Endothelial cell of umbilical vein (primary cell): ENCODE measurements at regions not wholly inside any gene's neighbourhood (a gene's known extent, or its start where the extent isn't known, plus 50 kb on each side); places are given as distances from the start of the nearest gene placed in this dataset.

Source experiments
- BruUV-seq: library from RNA; stranded (reverse); fragments of 400-500 nt; replicated peaks from 2 replicates; lab custom pipeline; 2021; lab: Mats Ljungman, UMichigan
- CTCF ChIA-PET: fragments of 300-600, 350-600 bp; sonication (Branson Sonifier 250); formaldehyde crosslinking; loops from one replicate; lab custom pipeline; 2021; ENCODE audit warnings: antibody characterized with exemption, inconsistent platforms; lab: Charles Lee
- POLR2A ChIA-PET: fragments of 300-600, 350-600 bp; sonication (Branson Sonifier 250); formaldehyde crosslinking; loops from one replicate; lab custom pipeline; 2021; ENCODE audit warnings: antibody characterized with exemption, inconsistent platforms; lab: Charles Lee
- DNase-seq: peaks from one replicate; pipeline ENCODE4 v3.0.0-alpha.2; 2011; ENCODE audit warnings: low read depth, low spot score
- FAIRE-seq: peaks from 2 replicates; lab custom pipeline; 2011; peaks lifted over from hg19 to GRCh38; lab: Jason Lieb, UNC
- H2AFZ ChIP-seq: 2 replicates; pipeline ENCODE4 v1.6.0; 2012; ENCODE audit warnings: low read depth, low read length, control low read depth, inconsistent platforms
- H3K27ac ChIP-seq: 2 replicates; pipeline ENCODE4 v1.5.1; 2011; ENCODE audit warnings: low read depth, mild to moderate bottlenecking, control low read depth, low read length, moderate library complexity; ENCODE audit not compliant: insufficient read depth
- H3K27me3 ChIP-seq, 2 experiments: 2 replicates each; pipeline versions ENCODE4 v1.6.0 to v1.6.1; 2011; ENCODE audit warnings: low read length in 2 of 2, mixed read lengths in 1 of 2; ENCODE audit not compliant: control insufficient read depth in 2 of 2, insufficient read depth in 2 of 2
- H3K36me3 ChIP-seq, 2 experiments: 2 replicates in 1 of 2; 3 replicates in 1 of 2; pipeline ENCODE4 v1.5.1; 2011; ENCODE audit warnings: low read length in 2 of 2, mild to moderate bottlenecking in 1 of 2, moderate library complexity in 1 of 2; ENCODE audit not compliant: control insufficient read depth in 2 of 2, insufficient read depth in 2 of 2; ENCODE audit errors: extremely low read depth in 1 of 2
- H3K4me1 ChIP-seq: 3 replicates; pipeline ENCODE4 v1.5.1; 2011; ENCODE audit warnings: mild to moderate bottlenecking, low read length; ENCODE audit not compliant: control insufficient read depth, insufficient read depth; ENCODE audit errors: extremely low read depth
- H3K4me2 ChIP-seq: 2 replicates; pipeline ENCODE4 v1.6.1; 2011; ENCODE audit warnings: low read length, control low read depth, mixed read lengths; ENCODE audit not compliant: insufficient read depth
- H3K4me3 ChIP-seq, 3 experiments: fragments of 200-600 bp in 1 of 3; sonication (generic), shearing (Covaris generic) in 1 of 3; replicated peaks in 1 of 3; 2 replicates each; pipeline ENCODE4 v1.5.1; 2011 to 2016; ENCODE audit warnings: control low read depth in 3 of 3, low read length in 3 of 3, mild to moderate bottlenecking in 2 of 3, inconsistent platforms in 1 of 3, low read depth in 1 of 3, moderate library complexity in 1 of 3; ENCODE audit not compliant: insufficient read depth in 1 of 3
- H3K79me2 ChIP-seq: 2 replicates; pipeline ENCODE4 v1.6.0; 2012; ENCODE audit warnings: low read length, inconsistent platforms; ENCODE audit not compliant: control insufficient read depth, insufficient read depth
- H3K9ac ChIP-seq: replicated peaks from 2 replicates; pipeline ENCODE3; 2011; ENCODE audit warnings: low read length, control low read depth; ENCODE audit not compliant: insufficient read depth; ENCODE audit errors: extremely low read depth
- H3K9me1 ChIP-seq: replicated peaks from 3 replicates; pipeline ENCODE4 v1.6.0; 2011; ENCODE audit warnings: mild to moderate bottlenecking, low read length; ENCODE audit not compliant: control insufficient read depth, insufficient read depth; ENCODE audit errors: extremely low read depth
- H3K9me3 ChIP-seq: replicated peaks from 2 replicates; pipeline ENCODE4 v1.5.1; 2012; ENCODE audit warnings: low read length, inconsistent platforms; ENCODE audit not compliant: control insufficient read depth, insufficient read depth
- H4K20me1 ChIP-seq: replicated peaks from 2 replicates; pipeline ENCODE3; 2011; ENCODE audit warnings: mild to moderate bottlenecking, low read length; ENCODE audit not compliant: control insufficient read depth, insufficient read depth; ENCODE audit errors: extremely low read depth
- EZH2 ChIP-seq: IDR thresholded peaks from 2 replicates; pipeline ENCODE4 v1.6.1; 2012; ENCODE audit warnings: borderline replicate concordance, low read depth, mild to moderate bottlenecking, moderate library complexity, low read length, inconsistent platforms; ENCODE audit not compliant: severe bottlenecking
- FOS ChIP-seq: IDR thresholded peaks from 2 replicates; pipeline ENCODE4 v1.6.1; 2011; ENCODE audit warnings: mild to moderate bottlenecking, low read length, moderate library complexity, borderline replicate concordance; ENCODE audit not compliant: insufficient read depth
- GATA2 ChIP-seq: IDR thresholded peaks from 2 replicates; pipeline ENCODE4 v1.7.0; 2011; ENCODE audit warnings: low read depth, mild to moderate bottlenecking, moderate library complexity, mixed read lengths, low read length; ENCODE audit not compliant: insufficient read length, insufficient read depth
- JUN ChIP-seq: IDR thresholded peaks from 2 replicates; pipeline ENCODE4 v1.6.1; 2011; ENCODE audit warnings: borderline replicate concordance, low read depth; ENCODE audit not compliant: insufficient read length, insufficient read depth
- MYC ChIP-seq: IDR thresholded peaks from one replicate; pipeline ENCODE4 v1.6.1; 2011; ENCODE audit warnings: mild to moderate bottlenecking, low read depth, low read length
- POLR2A ChIP-seq: IDR thresholded peaks from 2 replicates; pipeline ENCODE4 v1.6.1; 2012; ENCODE audit warnings: low read depth, mild to moderate bottlenecking, control low read depth, low read length
- POLR2AphosphoS5 ChIP-seq: IDR thresholded peaks from 2 replicates; pipeline ENCODE4 v1.6.1; 2012; ENCODE audit warnings: low read depth, mild to moderate bottlenecking, control low read depth, low read length, moderate library complexity; ENCODE audit not compliant: insufficient read depth
- dilution Hi-C: fragments of 300-500 bp; cut with MboI; formaldehyde crosslinking; loops from one replicate; pipeline ENCODE4 v1.15.0; 2019; ENCODE audit warnings: low sequenced_read_pairs; ENCODE audit not compliant: extremely low pct_ligation_motif_present
- intact Hi-C: fragments of 100-400 bp; cut with micrococcal nuclease; formaldehyde crosslinking; loops from one replicate; pipeline ENCODE4 v1.10.0; 2022
- TF ChIP-seq, protein P1 (sequence below), 2 donors: IDR thresholded peaks; 1 replicate in 1 of 2; 2 replicates in 1 of 2; pipeline ENCODE4 v1.5.1; 2011; ENCODE audit warnings: low read length in 2 of 2, mild to moderate bottlenecking in 2 of 2, moderate library complexity in 2 of 2, control low read depth in 1 of 2, inconsistent platforms in 1 of 2, low read depth in 1 of 2; ENCODE audit not compliant: insufficient read depth in 1 of 2; ENCODE audit errors: extremely low read depth in 1 of 2
- TF ChIP-seq, protein P2 (sequence below): IDR thresholded peaks from 2 replicates; pipeline ENCODE4 v1.6.1; 2011; ENCODE audit not compliant: insufficient read depth, insufficient read length

DNA sequence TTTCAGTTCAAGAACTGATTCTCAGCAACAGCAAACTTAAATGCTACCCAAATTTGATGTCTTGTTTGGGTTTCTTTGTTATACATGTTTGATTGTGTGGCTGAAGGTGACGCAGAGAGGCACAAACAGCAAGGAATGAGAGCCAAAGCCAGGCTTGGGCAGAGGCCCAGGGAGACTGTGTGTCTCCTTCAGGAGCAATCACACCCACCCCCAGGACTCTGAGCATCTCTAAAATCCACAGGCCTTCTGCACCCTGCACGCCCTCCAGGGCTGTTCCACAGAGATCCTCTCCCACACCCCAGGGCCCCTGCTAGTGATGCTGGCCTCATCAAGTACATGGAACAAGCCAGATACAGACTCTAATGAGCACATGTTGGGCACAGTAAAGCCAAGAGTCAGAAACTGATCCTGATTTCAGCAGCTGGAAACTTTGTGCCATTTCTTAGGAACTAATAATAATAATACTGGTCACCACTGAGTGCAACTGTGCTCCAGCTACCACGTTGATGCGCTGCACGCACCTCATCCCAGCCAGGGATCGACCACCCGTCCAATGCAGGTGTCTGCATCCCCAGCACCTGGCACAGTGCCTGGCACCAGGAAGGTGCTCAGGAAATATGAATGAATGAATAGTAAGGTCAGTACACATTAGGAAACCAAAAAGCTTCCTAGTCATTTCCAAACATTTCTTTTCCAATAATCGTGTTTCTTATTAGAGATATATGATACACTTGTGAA is 54.6 kb upstream of the TCF7 start:
- Histone ChIP-seq H3K4me2 (no peak overlapping the region), H3K9me1 (no peaks in the 10 kb centered on the region), H3K4me3 (no peak overlapping the region), H3K79me2 (no peaks in the 10 kb centered on the region), H3K9me3 (no peaks in the 10 kb centered on the region), H3K4me1 (no peaks in the 10 kb centered on the region), H3K9ac (no peak overlapping the region), H3K27me3 (peaks cover 1 to 4% of the 10 kb centered on the region in 2 experiments), H3K36me3 (no peaks in the 10 kb centered on the region), H3K27ac (no peak overlapping the region), H2AFZ (no peak overlapping the region), H4K20me1 (no peaks in the 10 kb centered on the region)
- FAIRE-seq (no peak), DNase-seq (no peak)
- dilution Hi-C loops (no loop called here), intact Hi-C loops (no loop called here)
- POLR2A ChIA-PET, result no interaction called here
- CTCF ChIA-PET, result interaction anchor here (0.8 to 5.1 kb wide), 4 partner anchors 8 to 41 kb away, joined by 3 to 35 read pairs (median 3); no protein-coding TSS in a partner anchor
- no TSS peak for BruUV-seq
- TF ChIP-seq, protein P1, sequence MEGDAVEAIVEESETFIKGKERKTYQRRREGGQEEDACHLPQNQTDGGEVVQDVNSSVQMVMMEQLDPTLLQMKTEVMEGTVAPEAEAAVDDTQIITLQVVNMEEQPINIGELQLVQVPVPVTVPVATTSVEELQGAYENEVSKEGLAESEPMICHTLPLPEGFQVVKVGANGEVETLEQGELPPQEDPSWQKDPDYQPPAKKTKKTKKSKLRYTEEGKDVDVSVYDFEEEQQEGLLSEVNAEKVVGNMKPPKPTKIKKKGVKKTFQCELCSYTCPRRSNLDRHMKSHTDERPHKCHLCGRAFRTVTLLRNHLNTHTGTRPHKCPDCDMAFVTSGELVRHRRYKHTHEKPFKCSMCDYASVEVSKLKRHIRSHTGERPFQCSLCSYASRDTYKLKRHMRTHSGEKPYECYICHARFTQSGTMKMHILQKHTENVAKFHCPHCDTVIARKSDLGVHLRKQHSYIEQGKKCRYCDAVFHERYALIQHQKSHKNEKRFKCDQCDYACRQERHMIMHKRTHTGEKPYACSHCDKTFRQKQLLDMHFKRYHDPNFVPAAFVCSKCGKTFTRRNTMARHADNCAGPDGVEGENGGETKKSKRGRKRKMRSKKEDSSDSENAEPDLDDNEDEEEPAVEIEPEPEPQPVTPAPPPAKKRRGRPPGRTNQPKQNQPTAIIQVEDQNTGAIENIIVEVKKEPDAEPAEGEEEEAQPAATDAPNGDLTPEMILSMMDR (IDR thresholded peaks at IDR 0.05; ENCODE audit: extremely low read depth in 1 of 2, insufficient read depth in 1 of 2, low read depth in 1 of 2, low read length in 2 of 2), result no peak
- TF ChIP-seq EZH2, result no peak
- no peak for TF ChIP-seq GATA2
- TF ChIP-seq POLR2A, result no peak
- no peak for TF ChIP-seq MYC
- TF ChIP-seq, protein P2, sequence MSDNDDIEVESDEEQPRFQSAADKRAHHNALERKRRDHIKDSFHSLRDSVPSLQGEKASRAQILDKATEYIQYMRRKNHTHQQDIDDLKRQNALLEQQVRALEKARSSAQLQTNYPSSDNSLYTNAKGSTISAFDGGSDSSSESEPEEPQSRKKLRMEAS, result no peak
- no peak for TF ChIP-seq JUN
- no peak for TF ChIP-seq FOS
- no peak for TF ChIP-seq POLR2AphosphoS5
